Left lung (tissue), 4 donors: ENCODE measurements at regions not wholly inside any gene's neighbourhood (a gene's known extent, or its start where the extent isn't known, plus 50 kb on each side); places are given as distances from the start of the nearest gene placed in this dataset.

Experiments
- ATAC-seq: fragments of 200-7000 bp; cut with Tn5 transposase; one replicate; pipeline ENCODE4 v1.9.1; 2020; ENCODE audit warnings: moderate library complexity
- DNase-seq, 4 donors: peaks; one replicate each; pipeline ENCODE4 v3.0.0-alpha.2; 2013 to 2020
- H3K27ac ChIP-seq, 2 donors: fragments of 200-600 bp; sonication (generic) in 1 of 2; one replicate each; pipeline versions ENCODE4 v1.5.0 to v1.8.0; 2020 to 2021
- H3K27me3 ChIP-seq, 2 donors: fragments of 200-600 bp; sonication (generic) in 1 of 2; one replicate each; pipeline versions ENCODE4 v1.5.0 to v1.8.0; 2020 to 2021
- H3K36me3 ChIP-seq, 2 donors: fragments of 200-600 bp; sonication (generic) in 1 of 2; one replicate each; pipeline versions ENCODE4 v1.5.0 to v1.8.0; 2020 to 2021
- H3K4me1 ChIP-seq, 2 donors: fragments of 200-600 bp; one replicate each; pipeline ENCODE4 v1.8.0; 2021
- H3K4me3 ChIP-seq, 2 donors: fragments of 200-600 bp; sonication (generic) in 1 of 2; one replicate each; pipeline versions ENCODE4 v1.5.0 to v1.8.0; 2020 to 2021; ENCODE audit warnings: mild to moderate bottlenecking in 1 of 2
- H3K9me3 ChIP-seq, 2 donors: fragments of 200-600 bp; sonication (generic) in 1 of 2; one replicate each; pipeline versions ENCODE4 v1.5.0 to v1.8.0; 2020 to 2021
- CTCF ChIP-seq, 2 donors: fragments of 200-600 bp; sonication (generic) in 1 of 2; IDR thresholded peaks; one replicate each; pipeline versions ENCODE4 v1.5.0 to v1.8.0; 2021; ENCODE audit warnings: antibody characterized with exemption in 2 of 2
- intact Hi-C, 2 donors: fragments of 100-400 bp; cut with DNase I; formaldehyde crosslinking; loops; one replicate each; pipeline versions ENCODE4 v1.11.2 to v1.14.2; 2022
- donor health status: DM: no; HTN: yes; CAD: no.
- donor health status: DM: no; HTN: no; CAD: no.

GRCh38 chr3:66910266-66911055, 87.6 kb upstream of the KBTBD8 start:
- H3K9me3 ChIP-seq, result peaks cover 0 to 29% of the 10 kb centered on the region in 2 donors
- no peaks in the 10 kb centered on the region for H3K36me3 ChIP-seq
- no peak overlapping the region for H3K4me3 ChIP-seq
- H3K27ac ChIP-seq, result no peak overlapping the region
- intact Hi-C loops, result no loop called here
- DNase-seq (no peak), ATAC-seq (no peak)
- H3K27me3 ChIP-seq, result no peaks in the 10 kb centered on the region
- TF ChIP-seq CTCF (IDR thresholded peaks at IDR 0.05), result no peak
- H3K4me1 ChIP-seq, result no peaks in the 10 kb centered on the region

GRCh38 chr3:66912306-66912705, 85.8 kb upstream of the KBTBD8 start:
- DNase-seq (no peak), ATAC-seq (no peak)
- peaks cover 0 to 30% of the 10 kb centered on the region in 2 donors for H3K9me3 ChIP-seq
- no peak overlapping the region for H3K27ac ChIP-seq
- no peak for TF ChIP-seq CTCF (IDR thresholded peaks at IDR 0.05)
- intact Hi-C loops, result no loop called here
- H3K36me3 ChIP-seq, result no peaks in the 10 kb centered on the region
- no peaks in the 10 kb centered on the region for H3K4me1 ChIP-seq
- H3K27me3 ChIP-seq, result no peaks in the 10 kb centered on the region
- no peak overlapping the region for H3K4me3 ChIP-seq

- Histone ChIP-seq H3K9me3 (no peaks in the 10 kb centered on the region), H3K27me3 (no peaks in the 10 kb centered on the region), H3K4me3 (no peak overlapping the region), H3K36me3 (no peaks in the 10 kb centered on the region), H3K4me1 (no peaks in the 10 kb centered on the region), H3K27ac (no peak overlapping the region)
- DNase-seq (no peak), ATAC-seq (no peak)
- intact Hi-C loops, result no loop called here
- TF ChIP-seq CTCF (IDR thresholded peaks at IDR 0.05), result no peak
Measured at GRCh38 chr3:66922058-66922457, 76.0 kb upstream of the KBTBD8 start.

DNA sequence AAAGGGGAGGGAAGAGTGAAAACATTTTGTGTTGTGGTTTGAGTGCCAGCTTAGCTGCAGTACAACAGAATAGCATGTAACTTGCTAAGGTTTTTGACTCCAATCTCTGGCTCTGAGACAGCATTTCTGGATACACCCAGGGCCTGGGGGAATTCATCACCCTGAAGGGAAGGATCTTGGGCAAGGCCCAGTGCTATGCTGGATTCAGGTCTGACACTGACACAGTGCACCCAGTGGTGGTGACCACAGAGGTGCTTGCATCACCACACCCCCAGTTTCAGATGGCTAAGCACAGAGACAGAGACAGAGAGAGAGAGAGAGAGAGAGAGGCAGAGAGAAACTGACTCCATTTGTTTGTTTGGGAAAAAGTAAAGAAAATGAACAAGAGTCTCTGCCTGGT, 74.1 kb upstream of the KBTBD8 start:
- no peak for ATAC-seq
- Histone ChIP-seq H3K27ac (no peak overlapping the region), H3K27me3 (no peaks in the 10 kb centered on the region), H3K4me3 (no peak overlapping the region), H3K9me3 (no peaks in the 10 kb centered on the region), H3K36me3 (no peaks in the 10 kb centered on the region), H3K4me1 (no peaks in the 10 kb centered on the region)
- intact Hi-C loops, result no loop called here
- DNase-seq, result no peak
- no peak for TF ChIP-seq CTCF (IDR thresholded peaks at IDR 0.05)

GRCh38 chr3:66928252-66928651, 69.9 kb upstream of the KBTBD8 start:
- intact Hi-C loops, result no loop called here
- H3K4me1 ChIP-seq, result no peaks in the 10 kb centered on the region
- no peak for DNase-seq
- H3K4me3 ChIP-seq, result no peak overlapping the region
- no peaks in the 10 kb centered on the region for H3K9me3 ChIP-seq
- no peak for ATAC-seq
- H3K36me3 ChIP-seq, result no peaks in the 10 kb centered on the region
- TF ChIP-seq CTCF (IDR thresholded peaks at IDR 0.05), result no peak
- no peak overlapping the region for H3K27ac ChIP-seq
- H3K27me3 ChIP-seq, result peaks cover 0 to 4% of the 10 kb centered on the region in 2 donors
